Peyer's patch (tissue), 4 donors: ENCODE measurements at regions not wholly inside any gene's neighbourhood (a gene's known extent, or its start where the extent isn't known, plus 50 kb on each side); places are given as distances from the start of the nearest gene placed in this dataset.

Experiments
- DNase-seq, 3 donors: peaks; one replicate each; pipeline ENCODE4 v3.0.0-alpha.2; 2017 to 2019
- H3K27ac ChIP-seq, 4 donors: fragments of 200-600 bp; sonication (generic); one replicate each; pipeline ENCODE4 v1.5.1; 2016 to 2019
- H3K27me3 ChIP-seq, 2 donors: fragments of 200-600 bp; sonication (generic); one replicate each; pipeline ENCODE4 v1.5.1; 2019
- H3K36me3 ChIP-seq, 3 donors: fragments of 200-600 bp; sonication (generic); one replicate each; pipeline ENCODE4 v1.5.1; 2016 to 2019
- H3K4me1 ChIP-seq, 4 donors: fragments of 200-600 bp; sonication (generic); one replicate each; pipeline ENCODE4 v1.5.1; 2016 to 2019
- H3K4me3 ChIP-seq, 4 donors: fragments of 200-600 bp; sonication (generic); 1 replicate in 3 of 4; 2 replicates in 1 of 4; pipeline ENCODE4 v1.5.1; 2016 to 2019; ENCODE audit warnings: mild to moderate bottlenecking in 1 of 4
- H3K9me3 ChIP-seq, 4 donors: fragments of 200-600 bp; sonication (generic); one replicate each; pipeline ENCODE4 v1.5.1; 2016 to 2019; ENCODE audit warnings: mild to moderate bottlenecking in 1 of 4
- POLR2A ChIP-seq, 2 donors: fragments of 450-650 bp; IDR thresholded peaks; one replicate each; pipeline ENCODE4 v1.5.1; 2017; ENCODE audit warnings: antibody characterized with exemption in 2 of 2, mild to moderate bottlenecking in 2 of 2, moderate library complexity in 2 of 2
- TF ChIP-seq, protein P1 (sequence below), 6 experiments: fragments of 450-650 bp in 4 of 6; fragments of 200-600 bp in 2 of 6; sonication (generic) in 1 of 6; IDR thresholded peaks; one replicate each; pipeline ENCODE4 v1.5.1; 2017 to 2019; ENCODE audit warnings: antibody characterized with exemption in 6 of 6, mild to moderate bottlenecking in 3 of 6, moderate library complexity in 1 of 6

DNA sequence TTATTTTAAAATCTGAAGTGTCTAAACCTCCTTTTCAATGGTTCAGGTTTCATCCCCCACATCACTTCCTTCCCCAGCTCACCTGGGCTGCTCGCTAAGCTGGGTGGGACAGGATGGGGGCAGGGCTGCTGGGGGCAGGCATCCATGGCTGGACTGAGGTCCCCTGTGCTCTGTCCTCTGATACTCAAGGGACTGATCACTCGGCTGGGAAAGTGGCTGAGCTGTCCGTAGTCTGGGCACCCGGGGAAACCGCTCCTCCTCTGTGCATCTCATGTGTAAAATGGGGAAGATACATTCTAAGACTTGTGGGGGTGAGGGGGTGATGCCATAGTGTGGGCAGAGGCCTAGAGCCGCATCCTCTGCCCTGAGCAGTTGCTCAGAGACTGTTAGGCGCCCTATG lies 411.2 kb downstream of the MATN1 start:
- H3K9me3 ChIP-seq, result no peaks in the 10 kb centered on the region
- H3K36me3 ChIP-seq, result no peaks in the 10 kb centered on the region
- no peak overlapping the region for H3K27ac ChIP-seq
- no peak overlapping the region for H3K4me3 ChIP-seq
- H3K27me3 ChIP-seq, result no peaks in the 10 kb centered on the region
- no peaks in the 10 kb centered on the region for H3K4me1 ChIP-seq
- no peak for DNase-seq
- TF ChIP-seq, protein P1, sequence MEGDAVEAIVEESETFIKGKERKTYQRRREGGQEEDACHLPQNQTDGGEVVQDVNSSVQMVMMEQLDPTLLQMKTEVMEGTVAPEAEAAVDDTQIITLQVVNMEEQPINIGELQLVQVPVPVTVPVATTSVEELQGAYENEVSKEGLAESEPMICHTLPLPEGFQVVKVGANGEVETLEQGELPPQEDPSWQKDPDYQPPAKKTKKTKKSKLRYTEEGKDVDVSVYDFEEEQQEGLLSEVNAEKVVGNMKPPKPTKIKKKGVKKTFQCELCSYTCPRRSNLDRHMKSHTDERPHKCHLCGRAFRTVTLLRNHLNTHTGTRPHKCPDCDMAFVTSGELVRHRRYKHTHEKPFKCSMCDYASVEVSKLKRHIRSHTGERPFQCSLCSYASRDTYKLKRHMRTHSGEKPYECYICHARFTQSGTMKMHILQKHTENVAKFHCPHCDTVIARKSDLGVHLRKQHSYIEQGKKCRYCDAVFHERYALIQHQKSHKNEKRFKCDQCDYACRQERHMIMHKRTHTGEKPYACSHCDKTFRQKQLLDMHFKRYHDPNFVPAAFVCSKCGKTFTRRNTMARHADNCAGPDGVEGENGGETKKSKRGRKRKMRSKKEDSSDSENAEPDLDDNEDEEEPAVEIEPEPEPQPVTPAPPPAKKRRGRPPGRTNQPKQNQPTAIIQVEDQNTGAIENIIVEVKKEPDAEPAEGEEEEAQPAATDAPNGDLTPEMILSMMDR (IDR thresholded peaks at IDR 0.05), result no peak
- no peak for TF ChIP-seq POLR2A (IDR thresholded peaks at IDR 0.05)

DNA sequence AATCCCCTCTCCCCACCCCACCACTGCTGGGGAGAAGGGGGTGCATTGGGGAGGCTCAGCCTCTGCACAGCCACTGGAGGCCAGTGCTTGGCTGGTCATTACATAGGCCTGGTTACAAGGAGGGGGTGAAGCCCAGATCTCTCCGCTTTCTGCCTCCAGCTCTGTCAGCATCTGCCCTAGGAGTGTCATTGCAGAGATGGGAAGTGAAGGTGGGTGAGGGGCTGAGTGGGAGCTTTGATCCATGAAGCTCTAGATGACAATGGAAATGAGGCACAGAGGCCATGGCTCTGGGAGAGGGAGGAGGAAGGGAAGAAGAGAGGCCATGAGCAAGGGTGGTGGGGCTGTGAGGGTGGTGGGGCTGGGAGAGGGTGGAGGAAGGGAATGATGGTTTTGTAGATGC lies 411.6 kb downstream of the MATN1 start:
- Histone ChIP-seq H3K4me3 (no peak overlapping the region), H3K9me3 (no peaks in the 10 kb centered on the region), H3K4me1 (no peaks in the 10 kb centered on the region), H3K27me3 (no peaks in the 10 kb centered on the region), H3K27ac (no peak overlapping the region), H3K36me3 (no peaks in the 10 kb centered on the region)
- TF ChIP-seq POLR2A (IDR thresholded peaks at IDR 0.05), result no peak
- TF ChIP-seq, protein P1 (IDR thresholded peaks at IDR 0.05), result no peak
- DNase-seq, result no peak

DNA sequence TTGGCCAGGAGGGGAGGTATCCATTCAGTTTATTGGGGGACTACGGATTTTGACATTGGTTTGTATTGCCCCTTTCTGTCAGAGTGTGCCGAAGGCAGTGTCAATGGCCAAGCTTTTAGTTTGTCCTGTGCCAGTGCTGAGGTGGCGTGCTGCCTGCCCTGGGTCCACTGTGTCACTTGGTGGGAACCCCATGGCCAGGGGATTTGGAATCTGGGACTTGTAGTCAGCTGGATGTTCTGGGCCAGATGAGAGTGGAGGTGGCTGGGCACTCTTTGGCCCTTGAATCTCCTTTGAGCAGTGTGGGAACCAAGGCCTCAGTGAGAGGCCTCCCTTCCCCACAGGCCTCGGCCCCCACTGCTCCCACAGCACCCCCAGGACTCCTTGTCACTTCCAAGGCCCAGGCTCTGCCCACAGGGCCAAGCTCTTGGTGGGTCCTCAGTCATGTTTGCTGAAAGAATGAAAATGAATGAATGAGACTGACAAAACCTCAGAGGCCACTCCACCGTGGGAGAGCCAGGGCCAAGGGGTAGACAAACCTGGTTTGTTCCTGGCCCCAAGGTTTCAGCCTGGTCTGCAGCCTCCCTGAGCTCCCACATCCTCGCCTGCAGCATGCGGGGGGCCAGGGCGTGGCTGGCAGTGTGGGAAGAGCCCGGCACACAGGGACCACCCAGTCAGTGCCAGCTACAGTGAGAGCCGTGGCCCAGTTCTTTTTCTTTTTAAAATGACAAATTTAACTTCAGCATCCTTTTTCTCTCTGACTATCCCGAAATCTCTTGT lies 412.2 kb downstream of the MATN1 start:
- peak in 1 of 3 donors; percentile 25 for DNase-seq
- Histone ChIP-seq H3K36me3 (no peaks in the 10 kb centered on the region), H3K4me1 (no peaks in the 10 kb centered on the region), H3K9me3 (no peaks in the 10 kb centered on the region), H3K27me3 (no peaks in the 10 kb centered on the region), H3K27ac (no peak overlapping the region), H3K4me3 (no peak overlapping the region)
- TF ChIP-seq POLR2A (IDR thresholded peaks at IDR 0.05), result no peak
- TF ChIP-seq, protein P1 (IDR thresholded peaks at IDR 0.05), result no peak

DNA sequence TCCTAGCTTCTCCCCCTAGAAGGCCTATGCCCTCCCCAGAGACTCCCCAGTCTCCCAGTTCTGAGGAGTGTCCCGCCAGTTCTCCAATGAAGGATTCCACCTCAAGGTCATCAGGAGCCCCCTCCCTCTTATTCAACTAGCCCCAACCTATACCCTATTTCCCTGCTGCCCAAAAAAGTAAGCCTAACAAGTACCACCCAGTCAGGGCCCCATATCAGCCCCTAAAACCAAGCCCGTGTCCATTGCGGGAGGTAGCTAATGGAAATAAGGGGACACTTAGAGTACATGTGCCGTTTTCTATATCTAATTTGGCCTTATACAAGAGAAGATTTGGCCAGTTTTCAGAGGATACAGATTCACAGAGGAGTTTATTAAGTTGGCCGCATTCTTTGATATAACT lies 416.2 kb downstream of the MATN1 start:
- Histone ChIP-seq H3K4me3 (no peak overlapping the region), H3K4me1 (no peaks in the 10 kb centered on the region), H3K9me3 (no peaks in the 10 kb centered on the region), H3K36me3 (no peaks in the 10 kb centered on the region), H3K27ac (no peak overlapping the region), H3K27me3 (no peaks in the 10 kb centered on the region)
- no peak for DNase-seq
- TF ChIP-seq, protein P1 (IDR thresholded peaks at IDR 0.05), result no peak

DNA sequence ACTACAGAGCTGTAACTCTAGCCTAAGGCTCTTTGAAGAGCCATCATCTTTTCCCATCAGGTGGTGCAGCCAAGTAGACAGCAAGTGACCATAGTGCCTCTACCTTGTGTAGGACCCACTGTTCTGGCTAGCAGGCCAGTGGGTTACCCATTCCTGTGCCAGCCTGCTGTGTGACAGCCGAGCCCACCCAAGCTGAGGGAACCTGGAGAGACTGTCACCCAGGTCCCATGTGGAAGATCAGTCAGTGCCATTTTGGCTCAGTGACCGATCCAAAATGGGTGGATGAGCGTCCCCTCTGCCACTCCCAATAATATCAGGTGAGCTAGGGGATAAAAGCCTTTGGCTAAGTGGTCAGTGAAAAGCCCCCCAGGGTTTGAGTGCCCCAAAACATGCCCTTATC lies 417.9 kb downstream of the MATN1 start:
- no peaks in the 10 kb centered on the region for H3K27me3 ChIP-seq
- H3K9me3 ChIP-seq, result no peaks in the 10 kb centered on the region
- TF ChIP-seq, protein P1 (IDR thresholded peaks at IDR 0.05), result no peak
- TF ChIP-seq POLR2A (IDR thresholded peaks at IDR 0.05), result no peak
- H3K4me1 ChIP-seq, result no peaks in the 10 kb centered on the region
- H3K4me3 ChIP-seq, result no peak overlapping the region
- H3K27ac ChIP-seq, result no peak overlapping the region
- H3K36me3 ChIP-seq, result no peaks in the 10 kb centered on the region
- DNase-seq, result no peak
